ENCODE measurements at regions not wholly inside any gene's neighbourhood (a gene's known extent, or its start where the extent isn't known, plus 50 kb on each side); places are given as distances from the start of the nearest gene placed in this dataset.

DNA sequence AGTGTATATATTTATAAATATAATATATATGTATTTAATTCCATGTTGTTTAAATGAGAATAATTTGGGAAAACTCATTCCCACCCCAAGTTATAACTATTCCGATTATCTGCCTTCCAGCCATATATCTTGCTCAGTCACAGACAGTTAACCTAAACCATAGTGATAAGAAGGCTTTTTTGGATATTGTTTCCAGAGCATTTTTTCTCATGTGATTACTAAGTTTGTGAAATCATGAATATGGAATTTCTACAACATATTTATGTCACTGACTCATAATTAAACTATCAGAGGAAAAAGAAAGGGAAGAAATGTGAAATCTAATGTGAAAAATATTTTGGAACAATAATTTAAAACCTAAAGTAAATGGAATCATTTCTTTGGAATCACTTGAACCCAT lies 1163.5 kb upstream of the PABPC4L start:
- Histone ChIP-seq H3F3A (ENCODE audit: insufficient read depth, low read depth) (no peaks in the 10 kb centered on the region), H3K79me2 (ENCODE audit: low read depth) (no peaks in the 10 kb centered on the region), H3K9me2 (ENCODE audit: insufficient read depth) (no peaks in the 10 kb centered on the region), H3K4me2 (no peak overlapping the region), H2AFZ (no peak overlapping the region), H3K9me3 (ENCODE audit: insufficient read depth, low read depth) (no peaks in the 10 kb centered on the region), H3K4me1 (replicated peaks; ENCODE audit: insufficient read depth) (no peaks in the 10 kb centered on the region), H3K27me3 (ENCODE audit: insufficient read depth, low read depth) (no peaks in the 10 kb centered on the region), H3K36me3 (ENCODE audit: low read depth) (no peaks in the 10 kb centered on the region), H3K27ac (no peak overlapping the region), H3K4me3 (no peak overlapping the region), H4K20me1 (ENCODE audit: insufficient read depth) (no peaks in the 10 kb centered on the region)
- ChIA-PET CTCF (no interaction called here), POLR2A (ENCODE audit: unreplicated experiment) (no interaction called here)
- intact Hi-C loops (cut with micrococcal nuclease; ENCODE audit: unreplicated experiment) = no loop called here
- no peak for DNase-seq
- no TSS peak for BruUV-seq (replicated peaks)
- no peak for TF ChIP-seq EZH2 (IDR thresholded peaks at IDR 0.05; ENCODE audit: low read depth)
- TF ChIP-seq, protein P1, sequence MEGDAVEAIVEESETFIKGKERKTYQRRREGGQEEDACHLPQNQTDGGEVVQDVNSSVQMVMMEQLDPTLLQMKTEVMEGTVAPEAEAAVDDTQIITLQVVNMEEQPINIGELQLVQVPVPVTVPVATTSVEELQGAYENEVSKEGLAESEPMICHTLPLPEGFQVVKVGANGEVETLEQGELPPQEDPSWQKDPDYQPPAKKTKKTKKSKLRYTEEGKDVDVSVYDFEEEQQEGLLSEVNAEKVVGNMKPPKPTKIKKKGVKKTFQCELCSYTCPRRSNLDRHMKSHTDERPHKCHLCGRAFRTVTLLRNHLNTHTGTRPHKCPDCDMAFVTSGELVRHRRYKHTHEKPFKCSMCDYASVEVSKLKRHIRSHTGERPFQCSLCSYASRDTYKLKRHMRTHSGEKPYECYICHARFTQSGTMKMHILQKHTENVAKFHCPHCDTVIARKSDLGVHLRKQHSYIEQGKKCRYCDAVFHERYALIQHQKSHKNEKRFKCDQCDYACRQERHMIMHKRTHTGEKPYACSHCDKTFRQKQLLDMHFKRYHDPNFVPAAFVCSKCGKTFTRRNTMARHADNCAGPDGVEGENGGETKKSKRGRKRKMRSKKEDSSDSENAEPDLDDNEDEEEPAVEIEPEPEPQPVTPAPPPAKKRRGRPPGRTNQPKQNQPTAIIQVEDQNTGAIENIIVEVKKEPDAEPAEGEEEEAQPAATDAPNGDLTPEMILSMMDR (conservative IDR thresholded peaks at IDR 0.05) = no peak

DNA sequence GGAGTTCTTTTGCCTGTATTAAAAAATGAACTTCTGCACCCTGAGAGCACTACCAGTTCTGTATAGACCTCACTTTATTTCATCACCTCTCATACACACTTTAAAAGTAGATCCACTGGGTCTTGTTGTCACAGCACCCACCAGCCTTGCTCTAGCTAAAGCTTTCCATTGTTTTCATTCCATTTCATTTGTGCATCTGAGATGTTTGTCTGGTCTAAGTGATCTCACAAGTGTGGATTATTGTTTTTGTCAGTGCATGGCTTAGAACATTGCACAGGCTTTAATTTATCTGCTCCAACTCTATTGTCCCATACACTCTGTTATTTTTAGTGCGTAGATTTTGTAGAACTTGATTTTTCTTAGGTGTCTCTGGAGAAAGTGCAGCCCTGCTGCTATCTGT lies 1157.5 kb upstream of the PABPC4L start:
- CTCF ChIA-PET = no interaction called here
- H3K9me3 ChIP-seq (ENCODE audit: insufficient read depth, low read depth) = no peaks in the 10 kb centered on the region
- H3K27ac ChIP-seq = no peak overlapping the region
- H4K20me1 ChIP-seq (ENCODE audit: insufficient read depth) = no peaks in the 10 kb centered on the region
- H3K4me3 ChIP-seq = no peak overlapping the region
- intact Hi-C loops (cut with micrococcal nuclease; ENCODE audit: unreplicated experiment) = no loop called here
- no peaks in the 10 kb centered on the region for H3K4me1 ChIP-seq (replicated peaks; ENCODE audit: insufficient read depth)
- H2AFZ ChIP-seq = no peak overlapping the region
- no TSS peak for BruUV-seq (replicated peaks)
- no peak for DNase-seq
- TF ChIP-seq, protein P1 (conservative IDR thresholded peaks at IDR 0.05) = no peak
- TF ChIP-seq EZH2 (IDR thresholded peaks at IDR 0.05; ENCODE audit: low read depth) = no peak
- POLR2A ChIA-PET (ENCODE audit: unreplicated experiment) = no interaction called here
- H3K36me3 ChIP-seq (ENCODE audit: low read depth) = no peaks in the 10 kb centered on the region
- H3K9me2 ChIP-seq (ENCODE audit: insufficient read depth) = no peaks in the 10 kb centered on the region
- H3F3A ChIP-seq (ENCODE audit: insufficient read depth, low read depth) = no peaks in the 10 kb centered on the region
- no peaks in the 10 kb centered on the region for H3K27me3 ChIP-seq (ENCODE audit: insufficient read depth, low read depth)
- H3K4me2 ChIP-seq = no peak overlapping the region
- no peaks in the 10 kb centered on the region for H3K79me2 ChIP-seq (ENCODE audit: low read depth)

DNA sequence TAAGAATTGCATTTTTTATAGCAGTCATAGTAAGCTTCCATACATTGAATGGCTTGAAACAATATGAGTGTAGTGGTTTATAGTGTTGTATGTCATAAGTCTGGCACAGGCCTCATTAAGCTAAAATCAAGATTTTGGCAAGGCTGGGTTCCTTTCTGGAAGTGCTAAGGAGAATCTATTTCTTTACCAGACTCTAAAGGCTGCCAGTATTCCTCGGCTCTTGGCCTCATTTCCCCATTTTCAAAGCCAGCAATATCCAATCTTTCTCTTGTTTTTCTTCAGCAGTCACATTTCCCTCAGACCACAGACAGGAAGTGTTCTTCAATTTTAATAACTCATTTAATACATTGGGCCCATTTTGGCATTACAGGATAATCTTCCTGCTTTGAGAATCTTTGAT lies 1155.5 kb upstream of the PABPC4L start:
- Histone ChIP-seq H3K4me1 (replicated peaks; ENCODE audit: insufficient read depth) (no peaks in the 10 kb centered on the region), H3K4me3 (no peak overlapping the region)
- POLR2A ChIA-PET (ENCODE audit: unreplicated experiment) = interaction anchor here (0.6 kb wide), 1 partner anchor 1678 kb away, joined by 3 read pairs; no protein-coding TSS in a partner anchor

More for the DNA sequence above, 1155.5 kb upstream of the PABPC4L start:
- TF ChIP-seq EZH2 (IDR thresholded peaks at IDR 0.05; ENCODE audit: low read depth) = no peak
- TF ChIP-seq, protein P1 (conservative IDR thresholded peaks at IDR 0.05) = no peak
- Histone ChIP-seq H3K79me2 (ENCODE audit: low read depth) (no peaks in the 10 kb centered on the region), H3K9me2 (ENCODE audit: insufficient read depth) (no peaks in the 10 kb centered on the region), H3K27ac (no peak overlapping the region), H4K20me1 (ENCODE audit: insufficient read depth) (no peaks in the 10 kb centered on the region), H3K36me3 (ENCODE audit: low read depth) (no peaks in the 10 kb centered on the region), H3K4me2 (no peak overlapping the region), H3K27me3 (ENCODE audit: insufficient read depth, low read depth) (no peaks in the 10 kb centered on the region), H3F3A (ENCODE audit: insufficient read depth, low read depth) (no peaks in the 10 kb centered on the region), H2AFZ (no peak overlapping the region), H3K9me3 (ENCODE audit: insufficient read depth, low read depth) (no peaks in the 10 kb centered on the region)
- intact Hi-C loops (cut with micrococcal nuclease; ENCODE audit: unreplicated experiment) = no loop called here
- CTCF ChIA-PET = no interaction called here
- BruUV-seq (replicated peaks) = no TSS peak
- no peak for DNase-seq
